ENCODE measurements at regions not wholly inside any gene's neighbourhood (a gene's known extent, or its start where the extent isn't known, plus 50 kb on each side); places are given as distances from the start of the nearest gene placed in this dataset.

- H3K4me3 ChIP-seq (ENCODE audit: low read depth, low read length), result peak overlapping the region; percentile 91
- DNase-seq (ENCODE audit: low read depth, low spot score), result no peak
- ChIA-PET POLR2A (interaction anchor here (0.6 kb wide), 1 partner anchor 10 kb away, joined by 3 read pairs; no protein-coding TSS in a partner anchor), CTCF (no interaction called here)
- TF ChIP-seq CTCF (IDR thresholded peaks at IDR 0.05; ENCODE audit: insufficient read depth, low read length, missing control alignments), result no peak
Observed at GRCh38 chr17:77319211-77320043, 178.7 kb downstream of the SEC14L1 start.

GRCh38 chr17:77320044-77320440 lies 179.3 kb downstream of the SEC14L1 start:
- no peak for TF ChIP-seq CTCF (IDR thresholded peaks at IDR 0.05; ENCODE audit: insufficient read depth, low read length, missing control alignments)
- peak overlapping the region; percentile 91 for H3K4me3 ChIP-seq (ENCODE audit: low read depth, low read length)

GRCh38 chr17:77320485-77321256 lies 179.9 kb downstream of the SEC14L1 start:
- DNase-seq (ENCODE audit: low read depth, low spot score), result no peak
- no peak for TF ChIP-seq CTCF (IDR thresholded peaks at IDR 0.05; ENCODE audit: insufficient read depth, low read length, missing control alignments)
- H3K4me3 ChIP-seq (ENCODE audit: low read depth, low read length), result peak overlapping the region; percentile 91
- CTCF ChIA-PET, result interaction anchor here (0.6 to 3.6 kb wide), 3 partner anchors 100 to 791 kb away, joined by 3 to 20 read pairs (median 3); no protein-coding TSS in a partner anchor
- POLR2A ChIA-PET, result interaction anchor here (0.6 to 3.9 kb wide), 6 partner anchors 12 to 195 kb away, joined by 3 to 38 read pairs (median 3); no protein-coding TSS in a partner anchor

More at GRCh38 chr17:77320044-77320440, 179.3 kb downstream of the SEC14L1 start:
- no peak for DNase-seq (ENCODE audit: low read depth, low spot score)
- CTCF ChIA-PET, result interaction anchor here (0.8 kb wide), 1 partner anchor 790 kb away, joined by 3 read pairs; no protein-coding TSS in a partner anchor
- POLR2A ChIA-PET, result interaction anchor here (0.6 to 3.9 kb wide), 3 partner anchors 33 to 110 kb away, joined by 3 to 38 read pairs (median 3); no protein-coding TSS in a partner anchor

GRCh38 chr17:77321649-77322513 lies 181.1 kb downstream of the SEC14L1 start:
- ChIA-PET POLR2A (interaction anchor here (0.7 to 3.9 kb wide), 12 partner anchors 13 to 233 kb away, joined by 3 to 38 read pairs (median 5); no protein-coding TSS in a partner anchor), CTCF (interaction anchor here (0.7 to 3.6 kb wide), 7 partner anchors 10 to 175 kb away, joined by 3 to 20 read pairs (median 6); no protein-coding TSS in a partner anchor)
- DNase-seq (ENCODE audit: low read depth, low spot score), result no peak
- peak overlapping the region; percentile 72 for H3K4me3 ChIP-seq (ENCODE audit: low read depth, low read length)
- no peak for TF ChIP-seq CTCF (IDR thresholded peaks at IDR 0.05; ENCODE audit: insufficient read depth, low read length, missing control alignments)

GRCh38 chr17:77322514-77323412 lies 182.0 kb downstream of the SEC14L1 start:
- TF ChIP-seq CTCF (IDR thresholded peaks at IDR 0.05; ENCODE audit: insufficient read depth, low read length, missing control alignments), result no peak
- CTCF ChIA-PET, result interaction anchor here (0.7 to 3.6 kb wide), 12 partner anchors 9 to 234 kb away, joined by 3 to 20 read pairs (median 3); no protein-coding TSS in a partner anchor
- POLR2A ChIA-PET, result interaction anchor here (0.6 to 3.9 kb wide), 24 partner anchors 9 to 234 kb away, joined by 3 to 38 read pairs (median 4); no protein-coding TSS in a partner anchor
- peak; percentile 97 for DNase-seq (ENCODE audit: low read depth, low spot score)
- peak overlapping the region; percentile 72 for H3K4me3 ChIP-seq (ENCODE audit: low read depth, low read length)

All from AG04449 (cell line).